K562 (cell line): ENCODE measurements at regions not wholly inside any gene's neighbourhood (a gene's known extent, or its start where the extent isn't known, plus 50 kb on each side); places are given as distances from the start of the nearest gene placed in this dataset.

Experiments
- EP300 ChIP-seq: IDR thresholded peaks from 2 replicates; pipeline ENCODE4 v1.6.1; 2012; ENCODE audit warnings: low read length, improper control_type of control experiment
- MYBL2 ChIP-seq, 2 experiments: fragments of 450-650 bp in 1 of 2; sonication (generic) in 1 of 2; formaldehyde crosslinking in 1 of 2; IDR thresholded peaks; 2 replicates each; pipeline versions ENCODE4 v1.6.1 to v1.8.1; 2017 to 2022; ENCODE audit warnings: borderline replicate concordance in 1 of 2, inconsistent platforms in 1 of 2, low read depth in 1 of 2, mild to moderate bottlenecking in 1 of 2, missing genetic modification reagents in 1 of 2, moderate library complexity in 1 of 2
- ZC3H4 ChIP-seq: sonication (generic); formaldehyde crosslinking; IDR thresholded peaks from 2 replicates; pipeline ENCODE4 v1.9.0; 2021; ENCODE audit warnings: missing genetic modification reagents, borderline replicate concordance
- TF ChIP-seq, protein P1 (sequence below): fragments of 450-650 bp; IDR thresholded peaks from 2 replicates; pipeline ENCODE4 v1.7.1; 2018; ENCODE audit warnings: mild to moderate bottlenecking, low read depth; ENCODE audit not compliant: partially characterized antibody

DNA sequence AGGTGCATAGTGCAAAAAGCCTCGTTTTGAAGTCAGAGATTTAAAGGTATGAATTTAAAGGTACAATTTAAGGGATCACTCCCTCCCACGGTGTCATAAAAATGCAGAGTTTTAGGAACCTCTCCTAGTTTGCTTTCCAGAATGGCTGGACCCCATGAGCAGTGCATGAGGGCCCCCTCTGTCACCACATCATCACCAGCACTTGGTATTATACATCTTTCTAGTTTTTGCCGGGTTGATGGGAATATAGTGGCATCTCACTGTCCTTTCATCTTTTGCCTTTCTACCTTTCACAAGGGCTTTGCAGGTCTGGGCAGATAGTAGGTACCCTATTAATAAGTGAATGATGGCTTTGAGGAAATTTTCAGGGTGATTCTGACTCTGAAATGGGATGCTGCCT is 103.6 kb upstream of the AGBL1 start:
- TF ChIP-seq MYBL2 (IDR thresholded peaks at IDR 0.05; ENCODE audit: low read depth) (no peak), MYBL2 (CRISPR knock-in tag; IDR thresholded peaks at IDR 0.05; ENCODE audit: borderline replicate concordance) (no peak), ZC3H4 (no peak), EP300 (no peak)
- TF ChIP-seq, protein P1, sequence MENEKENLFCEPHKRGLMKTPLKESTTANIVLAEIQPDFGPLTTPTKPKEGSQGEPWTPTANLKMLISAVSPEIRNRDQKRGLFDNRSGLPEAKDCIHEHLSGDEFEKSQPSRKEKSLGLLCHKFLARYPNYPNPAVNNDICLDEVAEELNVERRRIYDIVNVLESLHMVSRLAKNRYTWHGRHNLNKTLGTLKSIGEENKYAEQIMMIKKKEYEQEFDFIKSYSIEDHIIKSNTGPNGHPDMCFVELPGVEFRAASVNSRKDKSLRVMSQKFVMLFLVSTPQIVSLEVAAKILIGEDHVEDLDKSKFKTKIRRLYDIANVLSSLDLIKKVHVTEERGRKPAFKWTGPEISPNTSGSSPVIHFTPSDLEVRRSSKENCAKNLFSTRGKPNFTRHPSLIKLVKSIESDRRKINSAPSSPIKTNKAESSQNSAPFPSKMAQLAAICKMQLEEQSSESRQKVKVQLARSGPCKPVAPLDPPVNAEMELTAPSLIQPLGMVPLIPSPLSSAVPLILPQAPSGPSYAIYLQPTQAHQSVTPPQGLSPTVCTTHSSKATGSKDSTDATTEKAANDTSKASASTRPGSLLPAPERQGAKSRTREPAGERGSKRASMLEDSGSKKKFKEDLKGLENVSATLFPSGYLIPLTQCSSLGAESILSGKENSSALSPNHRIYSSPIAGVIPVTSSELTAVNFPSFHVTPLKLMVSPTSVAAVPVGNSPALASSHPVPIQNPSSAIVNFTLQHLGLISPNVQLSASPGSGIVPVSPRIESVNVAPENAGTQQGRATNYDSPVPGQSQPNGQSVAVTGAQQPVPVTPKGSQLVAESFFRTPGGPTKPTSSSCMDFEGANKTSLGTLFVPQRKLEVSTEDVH = no peak
